Ovary (tissue), 3 donors: ENCODE measurements at regions not wholly inside any gene's neighbourhood (a gene's known extent, or its start where the extent isn't known, plus 50 kb on each side); places are given as distances from the start of the nearest gene placed in this dataset.

Source experiments
- EP300 ChIP-seq: sonication (generic); formaldehyde crosslinking; IDR thresholded peaks from one replicate; pipeline ENCODE4 v1.6.1; 2017; ENCODE audit warnings: antibody characterized with exemption
- POLR2A ChIP-seq: fragments of 450-650 bp; IDR thresholded peaks from one replicate; pipeline ENCODE4 v1.6.1; 2017; ENCODE audit warnings: antibody characterized with exemption, mild to moderate bottlenecking, moderate library complexity
- TF ChIP-seq, protein P1 (sequence below), 3 donors: fragments of 450-650 bp in 2 of 3; fragments of 200-600 bp in 1 of 3; IDR thresholded peaks; one replicate each; pipeline versions ENCODE4 v1.5.1 to v1.8.0; 2016 to 2022; ENCODE audit warnings: antibody characterized with exemption in 3 of 3, mild to moderate bottlenecking in 1 of 3
- donor health status: DM: no; HTN: no; CAD: no.

DNA sequence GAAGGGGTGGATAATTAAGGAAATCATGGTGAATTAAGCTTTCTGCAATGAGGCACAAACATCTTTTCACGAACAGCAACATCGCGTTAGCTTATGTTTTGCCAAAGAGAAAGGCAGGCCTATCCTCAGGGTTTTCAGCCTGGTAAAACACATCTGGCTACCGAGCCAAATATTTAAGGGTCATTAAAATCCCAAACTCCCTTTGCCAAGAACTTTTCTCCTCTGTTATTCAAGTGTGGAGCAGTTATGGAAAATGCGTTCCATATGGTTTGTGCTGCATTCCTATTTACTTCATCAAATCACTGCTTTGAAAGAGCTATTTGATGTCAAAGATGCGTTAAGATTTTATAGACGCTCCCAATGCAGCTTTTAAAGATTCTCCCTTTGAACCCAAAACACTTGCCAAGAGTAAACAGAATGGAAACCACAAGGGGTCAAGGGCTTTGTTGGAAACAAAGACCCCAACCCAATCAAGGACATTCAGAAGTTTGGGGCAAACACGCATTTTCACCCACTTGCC is 308.3 kb upstream of the CDH5 start:
- TF ChIP-seq EP300 (no peak), POLR2A (no peak)
- TF ChIP-seq, protein P1, sequence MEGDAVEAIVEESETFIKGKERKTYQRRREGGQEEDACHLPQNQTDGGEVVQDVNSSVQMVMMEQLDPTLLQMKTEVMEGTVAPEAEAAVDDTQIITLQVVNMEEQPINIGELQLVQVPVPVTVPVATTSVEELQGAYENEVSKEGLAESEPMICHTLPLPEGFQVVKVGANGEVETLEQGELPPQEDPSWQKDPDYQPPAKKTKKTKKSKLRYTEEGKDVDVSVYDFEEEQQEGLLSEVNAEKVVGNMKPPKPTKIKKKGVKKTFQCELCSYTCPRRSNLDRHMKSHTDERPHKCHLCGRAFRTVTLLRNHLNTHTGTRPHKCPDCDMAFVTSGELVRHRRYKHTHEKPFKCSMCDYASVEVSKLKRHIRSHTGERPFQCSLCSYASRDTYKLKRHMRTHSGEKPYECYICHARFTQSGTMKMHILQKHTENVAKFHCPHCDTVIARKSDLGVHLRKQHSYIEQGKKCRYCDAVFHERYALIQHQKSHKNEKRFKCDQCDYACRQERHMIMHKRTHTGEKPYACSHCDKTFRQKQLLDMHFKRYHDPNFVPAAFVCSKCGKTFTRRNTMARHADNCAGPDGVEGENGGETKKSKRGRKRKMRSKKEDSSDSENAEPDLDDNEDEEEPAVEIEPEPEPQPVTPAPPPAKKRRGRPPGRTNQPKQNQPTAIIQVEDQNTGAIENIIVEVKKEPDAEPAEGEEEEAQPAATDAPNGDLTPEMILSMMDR (IDR thresholded peaks at IDR 0.05) = no peak
